NB4 (cell line): ENCODE measurements at regions not wholly inside any gene's neighbourhood (a gene's known extent, or its start where the extent isn't known, plus 50 kb on each side); places are given as distances from the start of the nearest gene placed in this dataset.

Experiments
- CTCF ChIP-seq: IDR thresholded peaks from one replicate; pipeline ENCODE4 v1.5.1; 2012; ENCODE audit warnings: low read depth, low read length
- MAX ChIP-seq: IDR thresholded peaks from 2 replicates; pipeline ENCODE4 v1.6.1; 2011; ENCODE audit warnings: low read depth, low read length

GRCh38 chr2:204331988-204332387, 213.3 kb upstream of the PARD3B start:
- no peak for TF ChIP-seq CTCF
- TF ChIP-seq MAX: no peak
